ENCODE measurements at regions not wholly inside any gene's neighbourhood (a gene's known extent, or its start where the extent isn't known, plus 50 kb on each side); places are given as distances from the start of the nearest gene placed in this dataset.

- DNase-seq (no peak), ATAC-seq (no peak)
- intact Hi-C loops (cut with DNase I, micrococcal nuclease) = no loop called here
Measured at GRCh38 chr9:88685966-88686365, 151.0 kb downstream of the NXNL2 start.

- intact Hi-C loops (cut with DNase I, micrococcal nuclease) = no loop called here
- no peak for ATAC-seq
- DNase-seq = no peak
Measured at GRCh38 chr9:88689509-88690298, 154.7 kb downstream of the NXNL2 start.

- ATAC-seq = no peak
- intact Hi-C loops (cut with DNase I, micrococcal nuclease) = no loop called here
- DNase-seq = no peak
Measured at GRCh38 chr9:88690628-88691027, 155.7 kb downstream of the NXNL2 start.

- DNase-seq (no peak), ATAC-seq (no peak)
- intact Hi-C loops (cut with DNase I, micrococcal nuclease) = no loop called here
Measured at GRCh38 chr9:88691091-88691490, 156.1 kb downstream of the NXNL2 start.

- intact Hi-C loops (cut with DNase I, micrococcal nuclease) = no loop called here
- no peak for ATAC-seq
Measured at GRCh38 chr9:88691811-88692210, 156.8 kb downstream of the NXNL2 start.

GRCh38 chr9:88692827-88693226, 157.8 kb downstream of the NXNL2 start:
- intact Hi-C loops (cut with DNase I, micrococcal nuclease) = no loop called here
- no peak for DNase-seq
- ATAC-seq = no peak

More at GRCh38 chr9:88691811-88692210, 156.8 kb downstream of the NXNL2 start:
- no peak for DNase-seq

GRCh38 chr9:88694625-88695024, 159.6 kb downstream of the NXNL2 start:
- DNase-seq (no peak), ATAC-seq (no peak)
- intact Hi-C loops (cut with DNase I, micrococcal nuclease) = no loop called here

GRCh38 chr9:88696501-88696900, 161.5 kb downstream of the NXNL2 start:
- intact Hi-C loops (cut with DNase I, micrococcal nuclease) = no loop called here
- no peak for ATAC-seq

GRCh38 chr9:88697764-88698432, 162.9 kb downstream of the NXNL2 start:
- DNase-seq = no peak
- ATAC-seq = no peak
- intact Hi-C loops (cut with DNase I, micrococcal nuclease) = no loop called here

More at GRCh38 chr9:88696501-88696900, 161.5 kb downstream of the NXNL2 start:
- DNase-seq = no peak

GRCh38 chr9:88702985-88703384, 168.0 kb downstream of the NXNL2 start:
- DNase-seq = no peak
- intact Hi-C loops (cut with DNase I, micrococcal nuclease) = no loop called here
- no peak for ATAC-seq

- intact Hi-C loops (cut with DNase I, micrococcal nuclease) = no loop called here
- no peak for ATAC-seq
Measured at GRCh38 chr9:88706193-88707113, 171.5 kb downstream of the NXNL2 start.

GRCh38 chr9:88710449-88710848, 175.5 kb downstream of the NXNL2 start:
- no peak for ATAC-seq
- DNase-seq = no peak
- intact Hi-C loops (cut with DNase I, micrococcal nuclease) = no loop called here

More at GRCh38 chr9:88706193-88707113, 171.5 kb downstream of the NXNL2 start:
- DNase-seq = no peak

- ATAC-seq = no peak
Measured at GRCh38 chr9:88711719-88712118, 176.7 kb downstream of the NXNL2 start.

GRCh38 chr9:88712484-88712883, 177.5 kb downstream of the NXNL2 start:
- intact Hi-C loops (cut with DNase I, micrococcal nuclease) = no loop called here
- no peak for DNase-seq
- ATAC-seq = no peak

More at GRCh38 chr9:88711719-88712118, 176.7 kb downstream of the NXNL2 start:
- intact Hi-C loops (cut with DNase I, micrococcal nuclease) = no loop called here
- DNase-seq = no peak

- DNase-seq (no peak), ATAC-seq (no peak)
- intact Hi-C loops (cut with DNase I, micrococcal nuclease) = no loop called here
Measured at GRCh38 chr9:88713010-88713409, 178.0 kb downstream of the NXNL2 start.

GRCh38 chr9:88716596-88717290, 181.8 kb downstream of the NXNL2 start:
- ATAC-seq (no peak), DNase-seq (no peak)
- intact Hi-C loops (cut with DNase I, micrococcal nuclease) = no loop called here

GRCh38 chr9:88721025-88721424, 186.0 kb downstream of the NXNL2 start:
- DNase-seq = no peak
- no peak for ATAC-seq
- intact Hi-C loops (cut with DNase I, micrococcal nuclease) = no loop called here

- ATAC-seq (no peak), DNase-seq (no peak)
- intact Hi-C loops (cut with DNase I, micrococcal nuclease) = no loop called here
Measured at GRCh38 chr9:88721495-88722279, 186.7 kb downstream of the NXNL2 start.
